ENCODE measurements at regions not wholly inside any gene's neighbourhood (a gene's known extent, or its start where the extent isn't known, plus 50 kb on each side); places are given as distances from the start of the nearest gene placed in this dataset.
"Not testable (repeated sequence)": the region's sequence is repeated elsewhere in the genome, so short reads cannot be mapped to it uniquely, and the experiment has no call there.

DNA sequence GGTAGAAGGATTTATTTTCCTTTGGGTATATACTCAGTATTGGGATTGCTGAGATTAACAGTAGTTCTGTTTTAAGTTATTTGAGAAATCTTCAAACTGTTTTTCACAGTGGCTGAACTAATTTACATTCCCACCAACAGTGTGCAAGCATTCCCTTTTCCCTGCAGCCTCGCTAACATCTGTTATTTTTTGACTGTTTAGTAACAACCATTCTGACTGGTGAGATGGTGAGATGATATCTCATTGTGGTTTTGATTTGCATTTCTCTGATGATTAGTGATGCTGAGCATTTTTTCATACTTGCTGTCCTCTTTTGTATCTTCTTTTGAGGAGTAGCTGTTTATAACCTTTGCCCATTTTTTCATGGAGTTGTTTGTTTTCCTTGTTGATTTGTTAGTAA lies 457.8 kb downstream of the TRAM1L1 start:
- H3K4me1 ChIP-seq (ENCODE audit: insufficient read depth, low read length, poor library complexity, severe bottlenecking), result peaks cover 5% of the 10 kb centered on the region
- no peaks in the 10 kb centered on the region for H4K20me1 ChIP-seq (ENCODE audit: insufficient read depth, low read length, poor library complexity, severe bottlenecking)

GRCh38 chr4:116619508-116619907 lies 465.9 kb downstream of the TRAM1L1 start:
- not testable (repeated sequence) for H3K9me2 ChIP-seq (replicated peaks; ENCODE audit: low read depth, low read length); H3K79me2 ChIP-seq (ENCODE audit: insufficient read depth, low read length); H3K4me3 ChIP-seq (ENCODE audit: low read length, poor library complexity, severe bottlenecking); H3K9me3 ChIP-seq (ENCODE audit: insufficient read depth, low read depth, low read length); H4K20me1 ChIP-seq (ENCODE audit: insufficient read depth, low read length, poor library complexity, severe bottlenecking); H3K9ac ChIP-seq (ENCODE audit: low read depth, low read length, poor library complexity, severe bottlenecking); H3K36me3 ChIP-seq (ENCODE audit: insufficient read depth, low read length); H2AFZ ChIP-seq (ENCODE audit: low read length); H3K4me1 ChIP-seq (ENCODE audit: insufficient read depth, low read length, poor library complexity, severe bottlenecking); H3F3A ChIP-seq (ENCODE audit: low read depth); H3K4me2 ChIP-seq (ENCODE audit: low read depth, low read length, poor library complexity, severe bottlenecking); H3K27me3 ChIP-seq (ENCODE audit: insufficient read depth, low read length, poor library complexity, severe bottlenecking)

More for the DNA sequence above, 457.8 kb downstream of the TRAM1L1 start:
- peak overlapping the region; percentile 35; the same call in 1 of the 2 replicates for H2AFZ ChIP-seq (ENCODE audit: low read length)
- no peak overlapping the region for H3K4me2 ChIP-seq (ENCODE audit: low read depth, low read length, poor library complexity, severe bottlenecking)
- no peak overlapping the region for H3K9ac ChIP-seq (ENCODE audit: low read depth, low read length, poor library complexity, severe bottlenecking)
- no peaks in the 10 kb centered on the region for H3K27me3 ChIP-seq (ENCODE audit: insufficient read depth, low read length, poor library complexity, severe bottlenecking)
- no peaks in the 10 kb centered on the region for H3K79me2 ChIP-seq (ENCODE audit: insufficient read depth, low read length)
- no peak overlapping the region for H3K4me3 ChIP-seq (ENCODE audit: low read length, poor library complexity, severe bottlenecking)
- no peaks in the 10 kb centered on the region for H3F3A ChIP-seq (ENCODE audit: low read depth)
- H3K36me3 ChIP-seq (ENCODE audit: insufficient read depth, low read length), result no peaks in the 10 kb centered on the region
- H3K9me3 ChIP-seq (ENCODE audit: insufficient read depth, low read depth, low read length), result no peaks in the 10 kb centered on the region
- H3K9me2 ChIP-seq (replicated peaks; ENCODE audit: low read depth, low read length), result no peaks in the 10 kb centered on the region
- no peak for TF ChIP-seq EZH2phosphoT487 (IDR thresholded peaks at IDR 0.05; ENCODE audit: borderline replicate concordance)
- TF ChIP-seq CTCF (conservative IDR thresholded peaks at IDR 0.05; ENCODE audit: low read length), result no peak

- TF ChIP-seq EZH2phosphoT487 (IDR thresholded peaks at IDR 0.05; ENCODE audit: borderline replicate concordance) (no peak), CTCF (conservative IDR thresholded peaks at IDR 0.05; ENCODE audit: low read length) (no peak)
- Histone ChIP-seq H3K4me1 (ENCODE audit: insufficient read depth, low read length, poor library complexity, severe bottlenecking) (no peaks in the 10 kb centered on the region), H3K79me2 (ENCODE audit: insufficient read depth, low read length) (no peaks in the 10 kb centered on the region)
Measured at GRCh38 chr4:116618638-116619037, 466.7 kb downstream of the TRAM1L1 start.

GRCh38 chr4:116603096-116603495 lies 482.3 kb downstream of the TRAM1L1 start:
- TF ChIP-seq EZH2phosphoT487 (IDR thresholded peaks at IDR 0.05; ENCODE audit: borderline replicate concordance) (no peak), CTCF (conservative IDR thresholded peaks at IDR 0.05; ENCODE audit: low read length) (no peak)
- no peaks in the 10 kb centered on the region for H3K27me3 ChIP-seq (ENCODE audit: insufficient read depth, low read length, poor library complexity, severe bottlenecking)
- H3K9me2 ChIP-seq (replicated peaks; ENCODE audit: low read depth, low read length), result no peaks in the 10 kb centered on the region
- H3F3A ChIP-seq (ENCODE audit: low read depth), result no peaks in the 10 kb centered on the region
- H3K36me3 ChIP-seq (ENCODE audit: insufficient read depth, low read length), result no peaks in the 10 kb centered on the region
- H3K9me3 ChIP-seq (ENCODE audit: insufficient read depth, low read depth, low read length), result no peaks in the 10 kb centered on the region
- no peaks in the 10 kb centered on the region for H4K20me1 ChIP-seq (ENCODE audit: insufficient read depth, low read length, poor library complexity, severe bottlenecking)
- no peaks in the 10 kb centered on the region for H3K79me2 ChIP-seq (ENCODE audit: insufficient read depth, low read length)
- H3K4me2 ChIP-seq (ENCODE audit: low read depth, low read length, poor library complexity, severe bottlenecking), result no peak overlapping the region
- H3K9ac ChIP-seq (ENCODE audit: low read depth, low read length, poor library complexity, severe bottlenecking), result no peak overlapping the region
- H3K4me1 ChIP-seq (ENCODE audit: insufficient read depth, low read length, poor library complexity, severe bottlenecking), result no peaks in the 10 kb centered on the region
- no peak overlapping the region for H3K4me3 ChIP-seq (ENCODE audit: low read length, poor library complexity, severe bottlenecking)
- no peak overlapping the region for H2AFZ ChIP-seq (ENCODE audit: low read length)

More at GRCh38 chr4:116618638-116619037, 466.7 kb downstream of the TRAM1L1 start:
- H3K4me3 ChIP-seq (ENCODE audit: low read length, poor library complexity, severe bottlenecking), result no peak overlapping the region
- H3K4me2 ChIP-seq (ENCODE audit: low read depth, low read length, poor library complexity, severe bottlenecking), result no peak overlapping the region
- no peaks in the 10 kb centered on the region for H3K27me3 ChIP-seq (ENCODE audit: insufficient read depth, low read length, poor library complexity, severe bottlenecking)
- no peaks in the 10 kb centered on the region for H3K9me2 ChIP-seq (replicated peaks; ENCODE audit: low read depth, low read length)
- no peaks in the 10 kb centered on the region for H3F3A ChIP-seq (ENCODE audit: low read depth)
- 0 out of 2 replicates have a peak overlapping the region, but pooled peaks have one; percentile 26 for H2AFZ ChIP-seq (ENCODE audit: low read length)
- no peaks in the 10 kb centered on the region for H3K9me3 ChIP-seq (ENCODE audit: insufficient read depth, low read depth, low read length)
- H4K20me1 ChIP-seq (ENCODE audit: insufficient read depth, low read length, poor library complexity, severe bottlenecking), result no peaks in the 10 kb centered on the region
- no peaks in the 10 kb centered on the region for H3K36me3 ChIP-seq (ENCODE audit: insufficient read depth, low read length)
- no peak overlapping the region for H3K9ac ChIP-seq (ENCODE audit: low read depth, low read length, poor library complexity, severe bottlenecking)
